OCI-LY7 (cell line): ENCODE measurements at regions not wholly inside any gene's neighbourhood (a gene's known extent, or its start where the extent isn't known, plus 50 kb on each side); places are given as distances from the start of the nearest gene placed in this dataset.

Source experiments
- BruUV-seq: library from RNA; stranded (reverse); fragments of 400-500 nt; replicated peaks from 2 replicates; lab custom pipeline; 2021; lab: Mats Ljungman, UMichigan
- CTCF ChIA-PET: fragments of 300-600 bp; sonication (Branson Sonifier 250); formaldehyde crosslinking; loops from one replicate; lab custom pipeline; 2022; ENCODE audit warnings: antibody characterized with exemption; ENCODE audit not compliant: unreplicated experiment; lab: Charles Lee
- POLR2A ChIA-PET: fragments of 300-600 bp; sonication (Branson Sonifier 250); formaldehyde crosslinking; loops from one replicate; lab custom pipeline; 2022; ENCODE audit warnings: antibody characterized with exemption; lab: Charles Lee
- DNase-seq: peaks from one replicate; pipeline ENCODE4 v3.0.0-alpha.2; 2015; ENCODE audit warnings: low spot score
- H2AFZ ChIP-seq: fragments of 200-600 bp; sonication (generic), shearing (Covaris generic); 2 replicates; pipeline ENCODE4 v1.6.1; 2014; ENCODE audit warnings: mild to moderate bottlenecking, antibody characterized with exemption, low read length, moderate library complexity
- H3K27ac ChIP-seq: fragments of 200-600 bp; sonication (generic); 2 replicates; pipeline ENCODE4 v1.5.1; 2014; ENCODE audit warnings: mixed run types, low read depth, mild to moderate bottlenecking, moderate library complexity, low read length, inconsistent platforms; ENCODE audit not compliant: poor library complexity, severe bottlenecking
- H3K36me3 ChIP-seq: fragments of 200-600 bp; sonication (generic); 2 replicates; pipeline ENCODE4 v1.6.1; 2014; ENCODE audit warnings: mild to moderate bottlenecking, antibody characterized with exemption, low read length, moderate library complexity, mixed read lengths; ENCODE audit not compliant: insufficient read depth
- H3K4me1 ChIP-seq: fragments of 200-600 bp; sonication (generic); 2 replicates; pipeline ENCODE4 v1.5.1; 2014; ENCODE audit warnings: mild to moderate bottlenecking, low read length; ENCODE audit not compliant: insufficient read depth, poor library complexity, severe bottlenecking
- H3K4me2 ChIP-seq: fragments of 200-600 bp; sonication (generic); 2 replicates; pipeline ENCODE4 v1.6.1; 2014; ENCODE audit warnings: mild to moderate bottlenecking, low read length
- H3K4me3 ChIP-seq: fragments of 200-600 bp; sonication (generic); 2 replicates; pipeline ENCODE4 v1.5.1; 2014; ENCODE audit warnings: mild to moderate bottlenecking, low read depth, low read length; ENCODE audit not compliant: poor library complexity, severe bottlenecking
- H3K79me2 ChIP-seq: fragments of 200-600 bp; sonication (generic); 2 replicates; pipeline ENCODE4 v1.6.1; 2016; ENCODE audit warnings: low read depth, mild to moderate bottlenecking, low read length, moderate library complexity, mixed read lengths; ENCODE audit not compliant: insufficient read depth
- H3K9me2 ChIP-seq: fragments of 200-600 bp; sonication (generic); 2 replicates; pipeline ENCODE4 v1.6.1; 2016; ENCODE audit warnings: mild to moderate bottlenecking, low read length, mixed read lengths; ENCODE audit not compliant: insufficient read depth
- H3K9me3 ChIP-seq: fragments of 200-600 bp; sonication (generic); 2 replicates; pipeline ENCODE4 v1.6.1; 2014; ENCODE audit warnings: mild to moderate bottlenecking, mixed run types, low read length, mixed read lengths
- H4K20me1 ChIP-seq: fragments of 200-600 bp; sonication (generic); 2 replicates; pipeline ENCODE4 v1.6.1; 2014; ENCODE audit warnings: mild to moderate bottlenecking, antibody characterized with exemption, low read length, moderate library complexity, mixed read lengths; ENCODE audit not compliant: insufficient read depth
- CTCF ChIP-seq: fragments of 200-600 bp; sonication (generic); conservative IDR thresholded peaks from 2 replicates; pipeline ENCODE4 v1.5.1; 2014; ENCODE audit warnings: mild to moderate bottlenecking, antibody characterized with exemption, low read length, moderate library complexity, mixed read lengths
- EZH2phosphoT487 ChIP-seq: fragments of 200-600 bp; sonication (generic); IDR thresholded peaks from 2 replicates; pipeline ENCODE4 v1.6.1; 2018; ENCODE audit warnings: low read depth, borderline replicate concordance, mild to moderate bottlenecking, mixed run types, antibody characterized with exemption, low read length, moderate library complexity, mixed read lengths
- intact Hi-C: fragments of 100-400 bp; cut with micrococcal nuclease; formaldehyde crosslinking; loops from one replicate; pipeline ENCODE4 v1.10.0; 2022; ENCODE audit not compliant: unreplicated experiment

- TF ChIP-seq EZH2phosphoT487 (no peak), CTCF (no peak)
- Histone ChIP-seq H4K20me1 (no peaks in the 10 kb centered on the region), H3K79me2 (no peaks in the 10 kb centered on the region), H3K27ac (no peak overlapping the region), H3K9me2 (no peaks in the 10 kb centered on the region), H3K4me1 (no peaks in the 10 kb centered on the region), H3K36me3 (no peaks in the 10 kb centered on the region), H3K4me3 (no peak overlapping the region), H2AFZ (no peak overlapping the region), H3K4me2 (no peak overlapping the region), H3K9me3 (no peaks in the 10 kb centered on the region)
- intact Hi-C loops, result no loop called here
- POLR2A ChIA-PET, result interaction anchor here (0.9 kb wide), 1 partner anchor 15 kb away, joined by 3 read pairs; no protein-coding TSS in a partner anchor
- BruUV-seq, result no TSS peak
- CTCF ChIA-PET, result no interaction called here
- DNase-seq, result no peak
Observed at GRCh38 chr7:118531566-118531965, 307.1 kb downstream of the ANKRD7 start.

- Histone ChIP-seq H3K4me2 (no peak overlapping the region), H3K4me1 (no peaks in the 10 kb centered on the region), H3K4me3 (no peak overlapping the region), H3K27ac (no peak overlapping the region), H2AFZ (no peak overlapping the region), H3K79me2 (no peaks in the 10 kb centered on the region), H4K20me1 (no peaks in the 10 kb centered on the region), H3K9me2 (no peaks in the 10 kb centered on the region), H3K36me3 (no peaks in the 10 kb centered on the region), H3K9me3 (no peaks in the 10 kb centered on the region; the same call in 1 of the 2 replicates)
- ChIA-PET POLR2A (no interaction called here), CTCF (no interaction called here)
- no peak for DNase-seq
- TF ChIP-seq EZH2phosphoT487 (no peak), CTCF (no peak)
- BruUV-seq, result no TSS peak
- intact Hi-C loops, result no loop called here
Observed at GRCh38 chr7:118559207-118559606, 334.7 kb downstream of the ANKRD7 start.

DNA sequence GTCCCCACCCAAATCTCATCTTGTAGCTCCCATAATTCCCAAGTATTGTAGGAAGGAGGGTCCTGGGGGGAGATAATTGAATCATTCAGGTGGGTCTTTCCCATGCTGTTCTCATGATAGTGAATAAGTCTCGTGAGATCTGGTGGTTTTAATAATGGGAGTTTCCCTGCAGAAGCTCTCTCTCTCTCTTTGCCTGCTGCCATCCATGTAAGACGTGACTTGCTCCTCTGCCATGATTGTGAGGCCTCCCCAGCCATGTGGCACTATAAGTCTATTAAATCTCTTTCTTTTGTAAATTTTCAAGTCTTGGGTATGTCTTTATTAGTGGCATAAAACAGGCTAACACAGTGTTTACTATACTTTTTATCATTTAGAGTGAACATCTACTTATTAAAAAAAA, 338.8 kb downstream of the ANKRD7 start:
- Histone ChIP-seq H3K36me3 (no peaks in the 10 kb centered on the region), H3K27ac (no peak overlapping the region), H2AFZ (no peak overlapping the region), H3K4me1 (no peaks in the 10 kb centered on the region), H3K9me2 (no peaks in the 10 kb centered on the region), H3K4me2 (no peak overlapping the region), H3K9me3 (no peaks in the 10 kb centered on the region; the same call in 1 of the 2 replicates), H3K79me2 (no peaks in the 10 kb centered on the region), H4K20me1 (no peaks in the 10 kb centered on the region), H3K4me3 (no peak overlapping the region)
- POLR2A ChIA-PET, result interaction anchor here (1.0 kb wide), 1 partner anchor 17 kb away, joined by 3 read pairs; no protein-coding TSS in a partner anchor
- TF ChIP-seq EZH2phosphoT487 (no peak), CTCF (no peak)
- intact Hi-C loops, result no loop called here
- CTCF ChIA-PET, result no interaction called here
- BruUV-seq, result no TSS peak
- DNase-seq, result no peak
